Motor neuron (in vitro differentiated cells): ENCODE measurements at regions not wholly inside any gene's neighbourhood (a gene's known extent, or its start where the extent isn't known, plus 50 kb on each side); places are given as distances from the start of the nearest gene placed in this dataset.
A peak's percentile ranks its signal among the peaks of the same experiment; 100 is the strongest.

ENCODE experiments used
- ATAC-seq, 8 experiments: fragments of 200-7000 bp; cut with Tn5 transposase; replicated peaks in 6 of 8; 2 replicates each; pipeline ENCODE4 v1.8.0; 2021; ENCODE audit warnings: mild to moderate bottlenecking in 8 of 8, moderate library complexity in 8 of 8
- H3K27ac ChIP-seq, 2 donors: fragments of 250-450 bp; sonication (Bioruptor Pico); 2 replicates each; pipeline ENCODE4 v1.9.0; 2021; ENCODE audit warnings: antibody characterized with exemption in 2 of 2, mild to moderate bottlenecking in 2 of 2, moderate library complexity in 1 of 2
- H3K4me1 ChIP-seq, 2 donors: fragments of 250-450 bp; sonication (Bioruptor Pico); replicated peaks in 1 of 2; 2 replicates each; pipeline ENCODE4 v1.6.1; 2021; ENCODE audit warnings: antibody characterized with exemption in 2 of 2, mild to moderate bottlenecking in 2 of 2, moderate library complexity in 1 of 2
- H3K4me3 ChIP-seq, 5 donors: fragments of 250-450 bp; sonication (Bioruptor Pico); 2 replicates each; pipeline ENCODE4 v1.9.0; 2021; ENCODE audit warnings: antibody characterized with exemption in 5 of 5, mild to moderate bottlenecking in 5 of 5, moderate library complexity in 4 of 5
- WGBS, 10 experiments: fragments of 450-650 bp; shearing (Covaris generic); methylation state at CpG; one replicate each; pipeline ENCODE4 v1.0.0; 2022; 5-methylcytosine and 5-hydroxymethylcytosine counted together
- in situ Hi-C, 9 experiments: fragments of 400-800 bp; cut with MboI; loops; one replicate each; pipeline ENCODE4 v1.15.0; 2021; ENCODE audit warnings: low sequenced_read_pairs in 9 of 9, low pct_unique_long_range_greater_than_20kb in 2 of 9; ENCODE audit not compliant: unreplicated experiment in 9 of 9

GRCh38 chr13:50126993-50127725 lies 111.9 kb downstream of the KCNRG start:
- in situ Hi-C loops = no loop called here
- no peak overlapping the region for H3K27ac ChIP-seq
- no peak for ATAC-seq
- 49 to 100% (median 65%) methylated on average over 4 to 18 of the region's 51 CpGs; no CpG with 5 or more reads in 3 of the 10 experiments for WGBS, 10 experiments
- peak overlapping the region in 1 of 5 donors; percentile 17 for H3K4me3 ChIP-seq
- H3K4me1 ChIP-seq = peaks cover 15 to 23% of the 10 kb centered on the region in 2 donors

DNA sequence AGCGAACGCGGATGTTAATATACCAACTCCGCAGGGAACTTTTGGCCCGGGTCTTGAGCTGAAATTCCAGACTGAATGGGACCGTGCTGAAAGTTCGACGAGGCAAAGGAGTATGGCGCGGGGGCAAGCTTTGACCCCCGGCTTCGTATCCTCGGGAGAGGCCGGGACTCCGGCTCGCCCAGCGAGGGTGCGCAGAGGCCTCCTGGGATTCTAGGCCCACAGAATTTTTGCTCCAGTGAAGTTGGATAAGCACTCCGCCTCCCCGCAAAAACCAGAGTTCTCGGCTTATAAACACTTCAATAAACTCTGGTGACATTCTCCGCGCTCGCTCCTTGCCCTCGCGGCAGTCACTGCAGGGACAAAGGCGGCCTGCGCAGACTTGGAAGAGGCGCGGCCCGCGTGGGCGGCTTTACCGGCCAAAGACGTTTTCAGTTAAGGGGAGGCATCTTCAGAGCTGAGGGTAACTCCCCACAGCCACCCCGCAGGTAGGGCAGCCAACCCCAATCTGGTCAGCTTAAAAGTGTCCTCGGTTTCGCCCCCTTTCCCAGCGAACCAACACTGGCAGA lies 112.6 kb downstream of the KCNRG start:
- no peak for ATAC-seq
- peaks cover 15 to 29% of the 10 kb centered on the region in 2 donors for H3K4me1 ChIP-seq
- no peak overlapping the region for H3K27ac ChIP-seq
- WGBS, 10 experiments = 32 to 100% (median 80%) methylated on average over 1 to 7 of the region's 39 CpGs; no CpG with 5 or more reads in 5 of the 10 experiments
- in situ Hi-C loops = no loop called here
- peak overlapping the region in 1 of 5 donors; percentile 17 for H3K4me3 ChIP-seq

GRCh38 chr13:50128428-50128931 lies 113.2 kb downstream of the KCNRG start:
- no peak overlapping the region for H3K27ac ChIP-seq
- in situ Hi-C loops = no loop called here
- 50 to 100% (median 77%) methylated on average over 1 to 16 of the region's 18 CpGs; no CpG with 5 or more reads in 2 of the 10 experiments for WGBS, 10 experiments
- peaks cover 9 to 31% of the 10 kb centered on the region in 2 donors for H3K4me1 ChIP-seq
- no peak overlapping the region for H3K4me3 ChIP-seq
- no peak for ATAC-seq

- peaks cover 9 to 31% of the 10 kb centered on the region in 2 donors for H3K4me1 ChIP-seq
- no peak for ATAC-seq
- H3K27ac ChIP-seq = no peak overlapping the region
- no peak overlapping the region for H3K4me3 ChIP-seq
- 6 to 88% (median 33%) methylated on average over 6 to 18 of the region's 30 CpGs for whole genome bisulfite sequencing, 10 experiments
- in situ Hi-C loops = no loop called here
Measured at GRCh38 chr13:50129081-50129705, 113.9 kb downstream of the KCNRG start.

DNA sequence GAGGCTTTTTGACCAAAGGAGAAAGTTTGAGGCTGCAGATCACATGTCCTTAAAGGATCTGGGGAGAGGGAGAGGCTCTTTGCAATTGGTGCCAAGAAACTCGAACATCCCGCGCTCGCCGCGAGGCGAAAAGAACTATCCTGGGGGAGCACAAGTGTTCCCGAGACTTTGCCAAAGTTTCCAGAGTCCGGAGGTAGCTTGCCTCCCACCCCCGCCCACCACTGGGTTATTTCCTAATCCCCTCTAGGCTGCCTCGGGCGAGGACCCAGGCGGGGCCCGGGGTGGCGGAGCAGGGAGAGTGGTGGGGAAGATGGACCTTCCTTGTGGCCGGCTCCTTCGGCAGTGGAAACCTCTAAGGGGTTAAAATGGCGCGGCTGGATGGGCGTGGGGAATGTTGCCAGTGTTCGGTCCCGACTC lies 114.5 kb downstream of the KCNRG start:
- Histone ChIP-seq H3K27ac (no peak overlapping the region), H3K4me3 (peak overlapping the region in 4 of 5 donors; percentile 16 to 25 (median 22)), H3K4me1 (peaks cover 9 to 31% of the 10 kb centered on the region in 2 donors)
- 20% methylated on average over 7 of the region's 22 CpGs; no CpG with 5 or more reads in 9 of the 10 experiments for WGBS, 10 experiments
- in situ Hi-C loops = no loop called here
- ATAC-seq = peak in 1 of 8 experiments; percentile 4

GRCh38 chr13:50130123-50130946 lies 115.1 kb downstream of the KCNRG start:
- peak overlapping the region in 4 of 5 donors; percentile 16 to 25 (median 22) for H3K4me3 ChIP-seq
- in situ Hi-C loops = no loop called here
- 0 to 11% (median 4%) methylated on average over 1 to 15 of the region's 63 CpGs; no CpG with 5 or more reads in 3 of the 10 experiments for WGBS, 10 experiments
- ATAC-seq = peak in 5 of 8 experiments; percentile 20 to 64 (median 60)
- H3K27ac ChIP-seq = no peak overlapping the region
- peaks cover 9 to 31% of the 10 kb centered on the region in 2 donors for H3K4me1 ChIP-seq

DNA sequence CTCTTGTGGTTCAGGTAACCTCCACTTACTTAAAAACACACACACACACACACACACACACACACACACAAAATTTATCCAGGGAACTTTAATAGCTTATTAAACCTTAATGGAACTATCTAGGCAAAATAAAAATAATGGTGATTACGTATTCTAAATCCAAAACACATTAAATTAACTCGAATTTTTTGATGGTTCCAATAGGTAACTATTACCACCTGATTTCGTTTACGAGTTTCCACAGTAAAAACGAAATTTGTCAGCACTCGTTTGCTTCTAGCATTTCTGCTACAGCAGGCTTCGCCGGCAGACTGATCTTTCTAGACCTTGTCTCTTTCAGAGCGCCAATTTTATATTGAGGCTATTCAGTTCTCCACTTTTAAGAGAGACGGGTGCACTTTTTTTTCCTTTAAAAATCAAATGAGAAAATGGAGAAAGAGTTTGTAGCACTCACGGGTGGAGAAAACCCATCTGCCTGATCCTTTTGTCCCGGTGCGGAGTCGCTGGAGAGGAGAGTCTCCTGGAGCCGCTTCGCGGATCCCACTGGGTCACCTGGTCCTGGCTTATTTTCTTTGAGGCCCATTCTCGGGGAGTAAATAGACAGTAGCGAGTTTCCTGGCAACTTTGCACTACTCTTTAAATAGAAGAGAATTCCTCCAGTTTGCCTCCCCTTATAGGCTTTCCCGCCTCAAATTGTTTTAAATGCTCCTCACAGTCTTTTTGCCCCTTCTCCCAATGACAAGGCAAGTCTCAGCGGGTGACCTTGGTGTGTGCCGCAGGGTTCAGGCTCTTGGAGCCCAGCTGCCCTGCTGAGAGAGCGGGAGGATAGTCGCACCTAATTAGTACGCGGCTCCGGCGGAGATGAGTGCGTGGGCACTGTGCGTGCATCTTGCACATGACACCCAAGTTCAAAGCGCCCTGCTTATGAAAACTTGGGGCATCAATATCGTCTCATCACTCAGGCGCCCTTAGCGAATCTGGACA lies 117.0 kb downstream of the KCNRG start:
- Histone ChIP-seq H3K27ac (no peak overlapping the region), H3K4me3 (no peak overlapping the region), H3K4me1 (peaks cover 9 to 26% of the 10 kb centered on the region in 2 donors)
- ATAC-seq = peak in 3 of 8 experiments; percentile 29 to 40 (median 33)
- WGBS, 10 experiments = 4 to 100% (median 17%) methylated on average over 2 to 27 of the region's 34 CpGs
- in situ Hi-C loops = no loop called here

DNA sequence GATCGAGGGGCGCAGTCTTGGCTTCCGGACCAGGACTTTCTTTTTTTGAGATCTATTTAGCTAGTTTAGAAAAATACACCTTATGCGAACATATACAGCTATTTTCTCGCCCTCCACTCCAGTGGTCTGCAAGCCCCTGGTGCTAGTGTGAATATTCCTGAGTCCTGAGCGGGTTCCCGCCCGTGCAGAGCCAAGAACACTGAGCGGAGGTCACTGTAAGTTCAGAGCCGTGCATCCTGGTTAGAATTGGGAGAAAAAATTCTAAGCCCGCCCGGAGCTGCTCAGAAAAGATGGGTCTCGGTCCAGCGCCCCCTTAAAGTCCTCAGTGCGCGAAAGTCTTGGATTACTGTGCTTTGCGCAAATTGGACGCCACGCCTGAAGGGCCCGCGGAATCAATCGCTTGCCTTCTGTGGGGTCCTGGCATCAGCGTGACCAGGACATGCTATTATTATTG lies 117.7 kb downstream of the KCNRG start:
- no peak overlapping the region for H3K27ac ChIP-seq
- H3K4me1 ChIP-seq = peaks cover 9 to 26% of the 10 kb centered on the region in 2 donors
- no peak overlapping the region for H3K4me3 ChIP-seq
- WGBS, 10 experiments = 32 to 90% (median 49%) methylated on average over 2 to 18 of the region's 23 CpGs; no CpG with 5 or more reads in 2 of the 10 experiments
- in situ Hi-C loops = no loop called here
- ATAC-seq = no peak

- Histone ChIP-seq H3K4me3 (no peak overlapping the region), H3K4me1 (peaks cover 9 to 26% of the 10 kb centered on the region in 2 donors), H3K27ac (no peak overlapping the region)
- in situ Hi-C loops = no loop called here
- 17 to 100% (median 72%) methylated on average over 1 to 31 of the region's 48 CpGs; no CpG with 5 or more reads in 2 of the 10 experiments for WGBS, 10 experiments
- ATAC-seq = no peak
Measured at GRCh38 chr13:50133358-50133953, 118.2 kb downstream of the KCNRG start.

DNA sequence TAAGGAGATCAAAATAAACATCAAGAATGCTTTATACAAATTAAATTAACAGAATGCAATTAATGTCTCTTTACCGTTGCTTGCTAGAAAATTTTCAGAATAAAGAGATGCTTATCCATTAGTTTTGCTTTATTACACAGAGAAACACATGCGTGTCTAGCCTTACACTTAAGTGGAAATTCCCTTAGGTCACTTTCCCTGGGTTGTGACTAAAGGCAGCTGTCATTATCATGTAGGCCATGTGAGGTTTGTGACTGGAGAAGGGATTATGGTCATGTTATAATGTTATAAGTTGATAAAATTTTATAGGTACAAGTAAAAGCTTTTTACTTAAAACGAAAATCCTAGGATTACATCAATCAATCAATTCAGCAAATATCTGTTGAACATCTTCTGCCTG lies 121.0 kb downstream of the KCNRG start:
- in situ Hi-C loops = no loop called here
- Histone ChIP-seq H3K4me3 (no peak overlapping the region), H3K27ac (no peak overlapping the region), H3K4me1 (peaks cover 2 to 17% of the 10 kb centered on the region in 2 donors)
- WGBS, 10 experiments = 56 to 94% (median 74%) methylated on average over 2 to 3 of the region's 3 CpGs
- ATAC-seq = no peak

DNA sequence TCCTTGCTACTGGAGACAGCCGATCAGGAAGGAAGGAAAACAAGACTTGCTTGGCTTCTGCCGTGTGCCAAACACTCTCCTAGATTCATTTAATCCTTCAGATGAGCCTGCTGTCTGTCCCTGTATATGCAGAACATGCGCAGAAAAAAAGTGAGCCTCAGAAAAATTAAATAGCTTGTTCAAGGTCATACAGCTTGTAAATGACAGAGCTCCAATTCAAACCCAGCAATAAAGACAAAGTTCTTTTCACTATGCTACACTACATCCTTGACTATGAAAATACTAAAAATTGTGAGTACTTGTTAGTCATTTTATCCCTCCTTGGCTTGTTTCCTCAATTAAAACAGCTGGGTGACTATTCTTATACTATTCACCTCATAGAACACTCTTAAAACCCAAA lies 121.4 kb downstream of the KCNRG start:
- in situ Hi-C loops = no loop called here
- Histone ChIP-seq H3K27ac (no peak overlapping the region), H3K4me3 (no peak overlapping the region), H3K4me1 (peaks cover 2 to 17% of the 10 kb centered on the region in 2 donors)
- WGBS, 10 experiments = 67 to 100% (median 89%) methylated on average over 1 to 3 of the region's 3 CpGs; no CpG with 5 or more reads in 2 of the 10 experiments
- no peak for ATAC-seq
